ENCODE measurements at regions not wholly inside any gene's neighbourhood (a gene's known extent, or its start where the extent isn't known, plus 50 kb on each side); places are given as distances from the start of the nearest gene placed in this dataset.

- TF ChIP-seq CTCF (IDR thresholded peaks at IDR 0.05; ENCODE audit: insufficient read depth, low read length, missing control alignments): no peak
- DNase-seq (ENCODE audit: low read depth, low spot score): no peak
- H3K4me3 ChIP-seq (ENCODE audit: low read depth, low read length): no peak overlapping the region
- ChIA-PET CTCF (no interaction called here), POLR2A (no interaction called here)
Measured at GRCh38 chr1:239603530-239603929, 217.2 kb downstream of the CHRM3 start.

GRCh38 chr1:239606850-239607400, 220.6 kb downstream of the CHRM3 start:
- ChIA-PET CTCF (no interaction called here), POLR2A (no interaction called here)
- no peak overlapping the region for H3K4me3 ChIP-seq (ENCODE audit: low read depth, low read length)
- DNase-seq (ENCODE audit: low read depth, low spot score): no peak
- TF ChIP-seq CTCF (IDR thresholded peaks at IDR 0.05; ENCODE audit: insufficient read depth, low read length, missing control alignments): no peak

- TF ChIP-seq CTCF (IDR thresholded peaks at IDR 0.05; ENCODE audit: insufficient read depth, low read length, missing control alignments): no peak
- POLR2A ChIA-PET: no interaction called here
- CTCF ChIA-PET: no interaction called here
- no peak for DNase-seq (ENCODE audit: low read depth, low spot score)
- no peak overlapping the region for H3K4me3 ChIP-seq (ENCODE audit: low read depth, low read length)
Measured at GRCh38 chr1:239608469-239608868, 222.1 kb downstream of the CHRM3 start.

- ChIA-PET CTCF (no interaction called here), POLR2A (no interaction called here)
- no peak for DNase-seq (ENCODE audit: low read depth, low spot score)
- no peak for TF ChIP-seq CTCF (IDR thresholded peaks at IDR 0.05; ENCODE audit: insufficient read depth, low read length, missing control alignments)
- no peak overlapping the region for H3K4me3 ChIP-seq (ENCODE audit: low read depth, low read length)
Measured at GRCh38 chr1:239612379-239612778, 226.0 kb downstream of the CHRM3 start.

- DNase-seq (ENCODE audit: low read depth, low spot score): no peak
- no peak for TF ChIP-seq CTCF (IDR thresholded peaks at IDR 0.05; ENCODE audit: insufficient read depth, low read length, missing control alignments)
- no peak overlapping the region for H3K4me3 ChIP-seq (ENCODE audit: low read depth, low read length)
- POLR2A ChIA-PET: no interaction called here
- CTCF ChIA-PET: no interaction called here
Measured at GRCh38 chr1:239616673-239617072, 230.3 kb downstream of the CHRM3 start.

GRCh38 chr1:239617259-239617658, 230.9 kb downstream of the CHRM3 start:
- H3K4me3 ChIP-seq (ENCODE audit: low read depth, low read length): no peak overlapping the region
- ChIA-PET POLR2A (no interaction called here), CTCF (no interaction called here)
- DNase-seq (ENCODE audit: low read depth, low spot score): no peak
- TF ChIP-seq CTCF (IDR thresholded peaks at IDR 0.05; ENCODE audit: insufficient read depth, low read length, missing control alignments): no peak
